Mammary epithelial cell (primary cell): ENCODE measurements at regions not wholly inside any gene's neighbourhood (a gene's known extent, or its start where the extent isn't known, plus 50 kb on each side); places are given as distances from the start of the nearest gene placed in this dataset.

ENCODE experiments used
- EZH2 ChIP-seq: IDR thresholded peaks from 2 replicates; pipeline ENCODE4 v1.6.1; 2012; ENCODE audit warnings: low read length, inconsistent platforms, borderline replicate concordance
- TF ChIP-seq, protein P1 (sequence below), 2 donors: IDR thresholded peaks in 1 of 2; conservative IDR thresholded peaks in 1 of 2; 2 replicates each; pipeline ENCODE4 v1.5.1; 2011 to 2012; ENCODE audit warnings: inconsistent platforms in 2 of 2, low read length in 2 of 2, mild to moderate bottlenecking in 2 of 2, control low read depth in 1 of 2, low read depth in 1 of 2; ENCODE audit not compliant: insufficient read depth in 1 of 2; ENCODE audit errors: extremely low read depth in 1 of 2

DNA sequence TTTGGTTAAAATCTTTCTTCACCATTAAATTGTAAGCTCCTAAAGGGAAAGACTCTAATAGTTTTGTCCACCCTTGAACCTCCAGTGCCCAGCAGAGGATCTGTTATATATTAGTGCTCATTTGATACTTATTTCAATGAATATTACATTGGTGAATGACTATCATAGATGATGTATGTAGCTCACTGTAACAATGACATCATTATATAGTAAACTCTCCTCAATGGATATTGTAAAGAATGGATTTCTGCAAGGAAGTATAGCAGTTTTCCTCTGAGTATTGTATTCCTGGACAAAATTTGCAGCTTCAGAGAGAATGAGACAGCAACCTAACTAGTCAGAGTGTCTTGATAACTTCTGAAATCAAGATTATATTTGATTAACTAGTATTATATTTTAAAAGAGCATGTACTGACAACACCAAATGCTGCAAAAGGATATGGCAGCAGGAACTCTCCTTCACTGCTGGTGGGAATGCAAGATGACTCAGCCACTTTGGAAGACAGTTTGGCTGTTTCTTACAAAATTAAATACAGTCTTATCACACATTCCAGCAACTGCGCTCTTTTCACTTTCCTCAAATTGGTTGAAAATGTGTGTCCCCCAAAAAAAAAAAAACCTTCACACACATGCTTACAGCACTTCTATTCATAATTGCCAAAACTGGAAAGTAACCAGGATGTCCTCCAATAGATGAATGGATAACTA lies 189.8 kb upstream of the OPRM1 start:
- TF ChIP-seq, protein P1, sequence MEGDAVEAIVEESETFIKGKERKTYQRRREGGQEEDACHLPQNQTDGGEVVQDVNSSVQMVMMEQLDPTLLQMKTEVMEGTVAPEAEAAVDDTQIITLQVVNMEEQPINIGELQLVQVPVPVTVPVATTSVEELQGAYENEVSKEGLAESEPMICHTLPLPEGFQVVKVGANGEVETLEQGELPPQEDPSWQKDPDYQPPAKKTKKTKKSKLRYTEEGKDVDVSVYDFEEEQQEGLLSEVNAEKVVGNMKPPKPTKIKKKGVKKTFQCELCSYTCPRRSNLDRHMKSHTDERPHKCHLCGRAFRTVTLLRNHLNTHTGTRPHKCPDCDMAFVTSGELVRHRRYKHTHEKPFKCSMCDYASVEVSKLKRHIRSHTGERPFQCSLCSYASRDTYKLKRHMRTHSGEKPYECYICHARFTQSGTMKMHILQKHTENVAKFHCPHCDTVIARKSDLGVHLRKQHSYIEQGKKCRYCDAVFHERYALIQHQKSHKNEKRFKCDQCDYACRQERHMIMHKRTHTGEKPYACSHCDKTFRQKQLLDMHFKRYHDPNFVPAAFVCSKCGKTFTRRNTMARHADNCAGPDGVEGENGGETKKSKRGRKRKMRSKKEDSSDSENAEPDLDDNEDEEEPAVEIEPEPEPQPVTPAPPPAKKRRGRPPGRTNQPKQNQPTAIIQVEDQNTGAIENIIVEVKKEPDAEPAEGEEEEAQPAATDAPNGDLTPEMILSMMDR (conservative IDR thresholded peaks at IDR 0.05 in 1 of 2, IDR thresholded peaks at IDR 0.05 in 1 of 2; ENCODE audit: extremely low read depth in 1 of 2, insufficient read depth in 1 of 2, low read depth in 1 of 2, low read length in 2 of 2), result no peak
- no peak for TF ChIP-seq EZH2
